ENCODE measurements at regions not wholly inside any gene's neighbourhood (a gene's known extent, or its start where the extent isn't known, plus 50 kb on each side); places are given as distances from the start of the nearest gene placed in this dataset.

GRCh38 chr22:27241430-27242321 is 559.9 kb downstream of the MN1 start:
- Histone ChIP-seq H3K4me1 (replicated peaks in 1 of 2) (peaks cover 49 to 53% of the 10 kb centered on the region in 2 donors), H3K4me3 (no peak overlapping the region), H3K27ac (peak overlapping the region; percentile 24 to 37)
- 25 to 80% (median 72%) methylated on average over 1 to 7 of the region's 8 CpGs; no CpG with 5 or more reads in 3 of the 10 experiments for WGBS, 10 experiments
- in situ Hi-C loops (cut with MboI; ENCODE audit: low pct_unique_long_range_greater_than_20kb in 2 of 9, low sequenced_read_pairs in 9 of 9, unreplicated experiment in 9 of 9) = no loop called here
- peak in 6 of 8 experiments; percentile 35 to 50 (median 46) for ATAC-seq (replicated peaks in 6 of 8)

DNA sequence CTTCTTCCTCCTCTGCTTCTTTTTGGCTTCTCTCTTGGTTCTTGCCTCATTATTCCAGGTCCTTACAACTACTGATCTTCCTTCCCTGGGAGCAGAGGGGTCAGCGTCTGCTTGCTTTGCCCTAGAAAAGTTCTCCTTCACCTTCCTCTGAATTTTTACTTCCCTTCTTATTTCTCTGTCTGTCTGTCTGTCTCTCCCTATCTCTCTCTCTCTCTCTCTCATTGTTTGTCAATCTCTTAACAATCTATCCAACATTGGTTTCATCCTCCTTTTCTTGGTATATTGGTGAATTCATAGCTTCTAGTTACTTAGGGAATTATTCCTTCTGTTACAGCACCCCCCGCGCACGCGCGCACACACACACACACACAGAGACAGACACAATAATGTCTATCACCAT is 559.1 kb downstream of the MN1 start:
- in situ Hi-C loops (cut with MboI; ENCODE audit: low pct_unique_long_range_greater_than_20kb in 2 of 9, low sequenced_read_pairs in 9 of 9, unreplicated experiment in 9 of 9) = no loop called here
- Histone ChIP-seq H3K27ac (no peak overlapping the region), H3K4me3 (no peak overlapping the region), H3K4me1 (replicated peaks in 1 of 2) (peaks cover 41 to 50% of the 10 kb centered on the region in 2 donors)
- WGBS, 10 experiments = 14 to 100% (median 88%) methylated on average over 1 to 6 of the region's 6 CpGs; no CpG with 5 or more reads in 1 of the 10 experiments
- ATAC-seq (replicated peaks in 6 of 8) = no peak

GRCh38 chr22:27242917-27243589 is 558.5 kb downstream of the MN1 start:
- in situ Hi-C loops (cut with MboI; ENCODE audit: low pct_unique_long_range_greater_than_20kb in 2 of 9, low sequenced_read_pairs in 9 of 9, unreplicated experiment in 9 of 9) = no loop called here
- 50 to 100% (median 83%) methylated on average over 1 to 10 of the region's 12 CpGs; no CpG with 5 or more reads in 3 of the 10 experiments for WGBS, 10 experiments
- Histone ChIP-seq H3K4me3 (no peak overlapping the region), H3K4me1 (replicated peaks in 1 of 2) (peaks cover 45 to 52% of the 10 kb centered on the region in 2 donors), H3K27ac (no peak overlapping the region)
- ATAC-seq (replicated peaks in 6 of 8) = peak in 5 of 8 experiments; percentile 79 to 92 (median 83)

DNA sequence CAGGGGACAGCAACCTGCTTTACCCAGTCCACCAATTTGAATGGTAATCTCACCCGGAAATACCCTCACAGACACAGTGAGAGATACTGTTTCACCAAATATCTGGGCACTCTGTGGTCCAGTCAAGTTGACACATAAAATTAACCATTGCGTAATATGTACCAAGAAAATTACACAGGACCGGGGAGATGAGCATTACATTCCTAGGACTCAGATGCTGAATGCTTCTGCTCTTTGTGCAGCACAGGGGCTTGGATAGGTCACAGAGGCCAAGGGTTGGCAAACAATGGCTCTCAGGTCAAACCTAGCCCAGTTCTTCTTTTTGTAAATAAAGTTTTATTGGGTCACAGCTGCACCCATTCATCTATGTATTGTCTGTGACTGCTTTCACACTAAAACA is 557.2 kb downstream of the MN1 start:
- no peak overlapping the region for H3K27ac ChIP-seq
- WGBS, 10 experiments = 58 to 100% (median 84%) methylated on average over 1 to 3 of the region's 3 CpGs; no CpG with 5 or more reads in 1 of the 10 experiments
- in situ Hi-C loops (cut with MboI; ENCODE audit: low pct_unique_long_range_greater_than_20kb in 2 of 9, low sequenced_read_pairs in 9 of 9, unreplicated experiment in 9 of 9) = no loop called here

GRCh38 chr22:27245056-27245455 is 556.5 kb downstream of the MN1 start:
- 0 to 81% (median 38%) methylated on average over 1 to 6 of the region's 10 CpGs; no CpG with 5 or more reads in 3 of the 10 experiments for WGBS, 10 experiments
- Histone ChIP-seq H3K27ac (no peak overlapping the region), H3K4me1 (replicated peaks in 1 of 2) (peaks cover 34 to 42% of the 10 kb centered on the region in 2 donors), H3K4me3 (no peak overlapping the region)
- in situ Hi-C loops (cut with MboI; ENCODE audit: low pct_unique_long_range_greater_than_20kb in 2 of 9, low sequenced_read_pairs in 9 of 9, unreplicated experiment in 9 of 9) = no loop called here
- peak in 2 of 8 experiments; percentile 24 to 26 for ATAC-seq (replicated peaks in 6 of 8)

More for the DNA sequence above, 557.2 kb downstream of the MN1 start:
- H3K4me3 ChIP-seq = no peak overlapping the region
- H3K4me1 ChIP-seq (replicated peaks in 1 of 2) = peaks cover 42 to 50% of the 10 kb centered on the region in 2 donors
- ATAC-seq (replicated peaks in 6 of 8) = no peak

GRCh38 chr22:27246558-27246957 is 555.0 kb downstream of the MN1 start:
- H3K27ac ChIP-seq = no peak overlapping the region
- 80 to 100% (median 96%) methylated on average over 1 to 3 of the region's 3 CpGs for WGBS, 10 experiments
- in situ Hi-C loops (cut with MboI; ENCODE audit: low pct_unique_long_range_greater_than_20kb in 2 of 9, low sequenced_read_pairs in 9 of 9, unreplicated experiment in 9 of 9) = no loop called here
- H3K4me3 ChIP-seq = no peak overlapping the region
- no peak for ATAC-seq (replicated peaks in 6 of 8)
- peaks cover 33 to 42% of the 10 kb centered on the region in 2 donors for H3K4me1 ChIP-seq (replicated peaks in 1 of 2)

DNA sequence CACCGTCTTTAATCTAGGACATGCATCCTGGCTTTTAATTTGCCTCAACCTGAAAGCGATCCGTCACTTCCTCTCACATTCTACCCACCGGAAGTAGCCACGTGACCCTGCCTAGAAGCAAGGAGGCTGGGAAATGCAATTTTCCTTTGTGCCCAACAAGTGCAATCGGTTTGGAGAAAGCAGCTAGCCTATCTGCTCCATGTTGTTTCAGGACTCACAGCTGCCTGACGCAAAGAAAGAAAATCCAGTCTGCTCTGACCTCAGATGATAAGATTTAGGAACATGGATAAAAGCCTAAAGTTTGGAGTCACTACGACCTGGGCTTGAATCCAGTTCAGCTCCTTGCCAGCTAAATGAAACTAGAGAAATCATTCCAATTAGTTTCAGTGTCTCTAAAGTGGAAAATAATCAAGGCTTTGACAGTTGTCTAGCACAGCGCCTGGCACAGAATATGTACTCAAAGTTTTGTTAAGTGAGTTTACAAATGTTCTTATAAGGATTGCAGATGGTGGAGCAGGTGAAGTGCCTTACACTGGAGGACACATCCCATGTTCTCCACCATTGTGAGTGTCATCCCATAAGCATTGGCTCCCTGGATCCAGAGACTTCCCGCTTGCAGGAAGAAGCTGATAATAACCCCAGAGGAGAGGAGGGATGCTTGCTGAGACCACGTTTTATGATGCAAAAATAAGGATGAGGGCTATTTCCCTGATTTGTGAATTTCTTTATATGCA is 553.7 kb downstream of the MN1 start:
- in situ Hi-C loops (cut with MboI; ENCODE audit: low pct_unique_long_range_greater_than_20kb in 2 of 9, low sequenced_read_pairs in 9 of 9, unreplicated experiment in 9 of 9) = no loop called here
- peaks cover 20 to 29% of the 10 kb centered on the region in 2 donors for H3K4me1 ChIP-seq (replicated peaks in 1 of 2)
- no peak overlapping the region for H3K4me3 ChIP-seq
- no peak overlapping the region for H3K27ac ChIP-seq
- peak in 5 of 8 experiments; percentile 18 to 36 (median 30) for ATAC-seq (replicated peaks in 6 of 8)
- WGBS, 10 experiments = 25 to 100% (median 58%) methylated on average over 1 to 10 of the region's 11 CpGs

- H3K4me1 ChIP-seq (replicated peaks in 1 of 2) = peaks cover 8 to 13% of the 10 kb centered on the region in 2 donors
- no peak for ATAC-seq (replicated peaks in 6 of 8)
- 60 to 100% (median 80%) methylated on average over 1 to 3 of the region's 5 CpGs; no CpG with 5 or more reads in 4 of the 10 experiments for WGBS, 10 experiments
- H3K4me3 ChIP-seq = no peak overlapping the region
- in situ Hi-C loops (cut with MboI; ENCODE audit: low pct_unique_long_range_greater_than_20kb in 2 of 9, low sequenced_read_pairs in 9 of 9, unreplicated experiment in 9 of 9) = no loop called here
- no peak overlapping the region for H3K27ac ChIP-seq
Observed at GRCh38 chr22:27250418-27250817, 551.1 kb downstream of the MN1 start.

- WGBS, 10 experiments = 92% methylated on average over 2 of the region's 5 CpGs; no CpG with 5 or more reads in 9 of the 10 experiments
- Histone ChIP-seq H3K27ac (no peak overlapping the region), H3K4me1 (replicated peaks in 1 of 2) (peaks cover 8 to 10% of the 10 kb centered on the region in 2 donors), H3K4me3 (no peak overlapping the region)
- in situ Hi-C loops (cut with MboI; ENCODE audit: low pct_unique_long_range_greater_than_20kb in 2 of 9, low sequenced_read_pairs in 9 of 9, unreplicated experiment in 9 of 9) = no loop called here
- ATAC-seq (replicated peaks in 6 of 8) = no peak
Observed at GRCh38 chr22:27250886-27251285, 550.7 kb downstream of the MN1 start.

GRCh38 chr22:27251563-27251962 is 550.0 kb downstream of the MN1 start:
- in situ Hi-C loops (cut with MboI; ENCODE audit: low pct_unique_long_range_greater_than_20kb in 2 of 9, low sequenced_read_pairs in 9 of 9, unreplicated experiment in 9 of 9) = no loop called here
- 80 to 100% (median 89%) methylated on average over 1 to 2 of the region's 2 CpGs; no CpG with 5 or more reads in 5 of the 10 experiments for WGBS, 10 experiments
- no peak overlapping the region for H3K27ac ChIP-seq
- no peak for ATAC-seq (replicated peaks in 6 of 8)
- H3K4me3 ChIP-seq = no peak overlapping the region
- H3K4me1 ChIP-seq (replicated peaks in 1 of 2) = peaks cover 8 to 10% of the 10 kb centered on the region in 2 donors

DNA sequence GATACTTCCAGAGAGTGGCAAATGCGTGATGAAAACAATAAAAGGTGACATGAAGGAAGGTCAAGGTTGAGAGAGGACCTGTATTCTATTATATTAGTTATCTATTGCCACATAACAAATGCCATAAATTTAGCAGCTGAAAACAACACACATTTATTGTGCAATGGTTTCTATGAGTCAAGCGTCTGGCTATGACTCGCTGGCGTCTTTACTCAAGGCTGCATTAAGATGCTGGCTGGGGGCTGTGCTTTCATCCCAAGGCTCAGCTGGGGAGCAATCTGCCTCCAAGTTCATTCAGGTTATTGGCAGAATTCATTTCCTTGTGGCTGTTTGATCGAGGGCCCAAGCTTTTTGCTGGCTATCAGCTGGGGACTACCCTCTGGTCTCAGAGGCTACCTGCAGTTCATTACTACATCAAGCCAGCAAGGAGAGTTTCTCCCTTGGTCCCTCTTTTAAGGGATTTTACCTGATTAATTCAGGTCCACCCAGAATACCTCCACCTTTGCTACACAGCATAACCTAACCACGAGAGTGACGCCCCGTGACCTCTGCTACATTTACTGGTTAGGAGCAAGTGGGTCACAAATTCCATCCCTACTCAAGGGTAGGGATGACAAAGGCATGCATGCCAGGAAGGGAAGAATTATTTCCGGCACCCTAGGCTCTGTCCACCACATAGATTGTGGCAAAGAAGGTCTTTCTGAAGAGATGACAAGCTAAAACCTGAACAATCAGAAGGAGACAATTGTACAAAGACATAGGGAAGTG is 549.1 kb downstream of the MN1 start:
- Histone ChIP-seq H3K4me1 (replicated peaks in 1 of 2) (peaks cover 6 to 8% of the 10 kb centered on the region in 2 donors), H3K27ac (no peak overlapping the region), H3K4me3 (no peak overlapping the region)
- peak in 2 of 8 experiments; percentile 50 to 68 for ATAC-seq (replicated peaks in 6 of 8)
- WGBS, 10 experiments = 10 to 93% (median 74%) methylated on average over 2 to 9 of the region's 9 CpGs; no CpG with 5 or more reads in 2 of the 10 experiments
- in situ Hi-C loops (cut with MboI; ENCODE audit: low pct_unique_long_range_greater_than_20kb in 2 of 9, low sequenced_read_pairs in 9 of 9, unreplicated experiment in 9 of 9) = no loop called here

All from motor neuron (in vitro differentiated cells).